SH-SY5Y (cell line): ENCODE measurements at regions not wholly inside any gene's neighbourhood (a gene's known extent, or its start where the extent isn't known, plus 50 kb on each side); places are given as distances from the start of the nearest gene placed in this dataset.

Experiments used
- GATA2 ChIP-seq: IDR thresholded peaks from 2 replicates; pipeline ENCODE4 v1.6.1; 2011; ENCODE audit warnings: mild to moderate bottlenecking, low read depth, low read length
- GATA3 ChIP-seq: IDR thresholded peaks from 2 replicates; pipeline ENCODE4 v1.6.1; 2011; ENCODE audit warnings: low read depth, mild to moderate bottlenecking, low read length, moderate library complexity

- TF ChIP-seq GATA2 (no peak), GATA3 (no peak)
Observed at GRCh38 chr6:78593898-78594667, 273.3 kb upstream of the IRAK1BP1 start.
